H1 (cell line): ENCODE measurements at regions not wholly inside any gene's neighbourhood (a gene's known extent, or its start where the extent isn't known, plus 50 kb on each side); places are given as distances from the start of the nearest gene placed in this dataset.

Source experiments
- CTCF ChIA-PET: fragments of 300-600 bp; sonication (Branson Sonifier 250); formaldehyde crosslinking; loops from one replicate; lab custom pipeline; 2021; ENCODE audit not compliant: partially characterized antibody; lab: Charles Lee
- POLR2A ChIA-PET: fragments of 300-600 bp; sonication (Branson Sonifier 250); formaldehyde crosslinking; loops from one replicate; lab custom pipeline; 2021; ENCODE audit warnings: inconsistent platforms; ENCODE audit not compliant: partially characterized antibody; lab: Charles Lee
- DNase-seq, 2 experiments: peaks; one replicate each; pipeline versions ENCODE4 v3.0.0 to v3.0.0-alpha.2; 2010 to 2022; ENCODE audit warnings: low spot score in 2 of 2, low read depth in 1 of 2, mixed read lengths in 1 of 2
- FAIRE-seq: peaks from 2 replicates; lab custom pipeline; 2011; peaks lifted over from hg19 to GRCh38; lab: Jason Lieb, UNC
- H2AFZ ChIP-seq: 2 replicates; pipeline ENCODE4 v1.8.1; 2012; ENCODE audit warnings: low read length, inconsistent platforms
- H2AK5ac ChIP-seq: 2 replicates; pipeline ENCODE4 v1.6.1; 2013; ENCODE audit warnings: low read depth, low read length
- H2BK120ac ChIP-seq: replicated peaks from 2 replicates; pipeline ENCODE3; 2013; ENCODE audit warnings: low read depth, low read length, inconsistent platforms
- H2BK12ac ChIP-seq: 2 replicates; pipeline ENCODE4 v1.6.1; 2013; ENCODE audit warnings: low read depth, low read length
- H2BK15ac ChIP-seq: 2 replicates; pipeline ENCODE4 v1.6.1; 2013; ENCODE audit warnings: low read length
- H2BK20ac ChIP-seq: 2 replicates; pipeline ENCODE4 v1.6.1; 2013; ENCODE audit warnings: low read length
- H2BK5ac ChIP-seq: 2 replicates; pipeline ENCODE4 v1.6.1; 2013; ENCODE audit warnings: low read depth, low read length
- H3K14ac ChIP-seq: 2 replicates; pipeline ENCODE4 v1.6.1; 2013; ENCODE audit warnings: inconsistent platforms; ENCODE audit not compliant: insufficient read length
- H3K18ac ChIP-seq: 2 replicates; pipeline ENCODE4 v1.6.1; 2013; ENCODE audit warnings: low read length; ENCODE audit errors: extremely low read depth
- H3K23ac ChIP-seq: 2 replicates; pipeline ENCODE4 v1.6.1; 2013; ENCODE audit warnings: inconsistent platforms; ENCODE audit not compliant: insufficient read length
- H3K23me2 ChIP-seq: 2 replicates; pipeline ENCODE4 v1.6.1; 2013; ENCODE audit warnings: low read depth, low read length
- H3K27ac ChIP-seq: 2 replicates; pipeline ENCODE4 v1.6.1; 2011; ENCODE audit warnings: low read depth, low read length, inconsistent platforms
- H3K27me3 ChIP-seq, 4 experiments: replicated peaks in 1 of 4; 1 replicate in 1 of 4; 2 replicates in 3 of 4; pipeline versions ENCODE4 v1.6.1 to v1.8.1; 2011 to 2013; ENCODE audit warnings: low read length in 3 of 4, mild to moderate bottlenecking in 3 of 4, inconsistent platforms in 2 of 4, mixed read lengths in 2 of 4, moderate library complexity in 1 of 4; ENCODE audit not compliant: control insufficient read depth in 3 of 4, insufficient read depth in 3 of 4; ENCODE audit errors: extremely low read depth in 1 of 4
- H3K36me3 ChIP-seq, 4 experiments: 2 replicates each; pipeline versions ENCODE4 v1.6.1 to v1.8.1; 2011 to 2013; ENCODE audit warnings: mild to moderate bottlenecking in 4 of 4, low read length in 3 of 4, moderate library complexity in 2 of 4, control low read depth in 1 of 4, inconsistent platforms in 1 of 4; ENCODE audit not compliant: insufficient read depth in 4 of 4, control insufficient read depth in 2 of 4
- H3K4ac ChIP-seq: replicated peaks from 2 replicates; pipeline ENCODE3; 2013; ENCODE audit warnings: low read length, low read depth, mixed read lengths, inconsistent platforms; ENCODE audit not compliant: insufficient read length
- H3K4me1 ChIP-seq, 4 experiments: replicated peaks in 1 of 4; 1 replicate in 1 of 4; 2 replicates in 3 of 4; pipeline versions ENCODE4 v1.6.1 to v1.8.1; 2011 to 2013; ENCODE audit warnings: low read length in 3 of 4, inconsistent platforms in 2 of 4, mixed read lengths in 1 of 4; ENCODE audit not compliant: insufficient read depth in 4 of 4, control insufficient read depth in 3 of 4
- H3K4me2 ChIP-seq, 2 experiments: 2 replicates each; pipeline versions ENCODE4 v1.6.1 to v1.8.1; 2011 to 2013; ENCODE audit warnings: low read depth in 2 of 2, low read length in 2 of 2, control low read depth in 1 of 2, inconsistent platforms in 1 of 2, mild to moderate bottlenecking in 1 of 2; ENCODE audit not compliant: insufficient read depth in 1 of 2
- H3K4me3 ChIP-seq, 4 experiments: fragments of 200-600, 300-600 bp in 1 of 4; sonication (generic), shearing (Covaris generic), sonication (Bioruptor Twin) in 1 of 4; 2 replicates each; pipeline versions ENCODE4 v1.5.1 to v1.8.1; 2011 to 2016; ENCODE audit warnings: low read length in 4 of 4, low read depth in 3 of 4, control low read depth in 2 of 4, inconsistent platforms in 2 of 4, mild to moderate bottlenecking in 2 of 4, mixed read lengths in 1 of 4, moderate library complexity in 1 of 4; ENCODE audit not compliant: insufficient read depth in 2 of 4; ENCODE audit errors: extremely low read depth in 1 of 4
- H3K56ac ChIP-seq: replicated peaks from 2 replicates; pipeline ENCODE3; 2013; ENCODE audit warnings: low read depth, mild to moderate bottlenecking, mixed read lengths, low read length, inconsistent platforms; ENCODE audit not compliant: insufficient read length
- H3K79me1 ChIP-seq: 2 replicates; pipeline ENCODE4 v1.6.1; 2013; ENCODE audit warnings: low read depth, low read length, control low read depth
- H3K79me2 ChIP-seq, 2 experiments: 2 replicates each; pipeline versions ENCODE4 v1.6.1 to v1.8.1; 2012 to 2013; ENCODE audit warnings: low read length in 2 of 2, mild to moderate bottlenecking in 2 of 2, inconsistent platforms in 1 of 2; ENCODE audit not compliant: insufficient read depth in 2 of 2, control insufficient read depth in 1 of 2
- H3K9ac ChIP-seq, 4 experiments: replicated peaks in 1 of 4; 1 replicate in 1 of 4; 2 replicates in 3 of 4; pipeline versions ENCODE4 v1.6.1 to v1.8.1; 2011 to 2013; ENCODE audit warnings: low read depth in 3 of 4, low read length in 3 of 4, control low read depth in 2 of 4, mild to moderate bottlenecking in 2 of 4, moderate library complexity in 2 of 4, inconsistent platforms in 1 of 4; ENCODE audit errors: extremely low read depth in 1 of 4
- H3K9me3 ChIP-seq, 2 experiments: 2 replicates each; pipeline versions ENCODE4 v1.6.1 to v1.8.1; 2012 to 2013; ENCODE audit warnings: mild to moderate bottlenecking in 2 of 2, moderate library complexity in 2 of 2, control low read depth in 1 of 2, inconsistent platforms in 1 of 2, low read depth in 1 of 2, low read length in 1 of 2, mixed read lengths in 1 of 2; ENCODE audit not compliant: insufficient read depth in 2 of 2
- H4K20me1 ChIP-seq, 2 experiments: replicated peaks in 1 of 2; 2 replicates each; pipeline versions ENCODE3 to v1.8.1; 2011 to 2013; ENCODE audit warnings: inconsistent platforms in 2 of 2, low read length in 2 of 2, mild to moderate bottlenecking in 1 of 2; ENCODE audit not compliant: insufficient read depth in 2 of 2, control insufficient read depth in 1 of 2
- H4K5ac ChIP-seq: 2 replicates; pipeline ENCODE4 v1.6.1; 2013; ENCODE audit warnings: low read length, low read depth, mixed read lengths, inconsistent platforms; ENCODE audit not compliant: insufficient read length
- H4K8ac ChIP-seq: 2 replicates; pipeline ENCODE4 v1.8.0; 2013; ENCODE audit warnings: mild to moderate bottlenecking, moderate library complexity, low read length, inconsistent platforms; ENCODE audit not compliant: insufficient read depth; ENCODE audit errors: extremely low read depth
- H4K91ac ChIP-seq: replicated peaks from 2 replicates; pipeline ENCODE3; 2013; ENCODE audit warnings: low read length, mixed read lengths, inconsistent platforms; ENCODE audit not compliant: insufficient read length
- BRCA1 ChIP-seq: IDR thresholded peaks from 2 replicates; pipeline ENCODE4 v1.6.1; 2012; ENCODE audit warnings: low read depth, low read length, improper control_type of control experiment
- CBX5 ChIP-seq: fragments of 300-800, 300-1000 bp; sonication (generic); IDR thresholded peaks from 2 replicates; pipeline ENCODE4 v1.7.1; 2016; ENCODE audit warnings: antibody characterized with exemption, low read length, low read depth
- CBX8 ChIP-seq: fragments of 300-800, 300-1000 bp; sonication (generic); IDR thresholded peaks from 2 replicates; pipeline ENCODE4 v1.7.1; 2016; ENCODE audit warnings: low read depth, low read length, borderline replicate concordance
- CTBP2 ChIP-seq: IDR thresholded peaks from 2 replicates; pipeline ENCODE4 v1.7.0; 2011; ENCODE audit warnings: borderline replicate concordance, mild to moderate bottlenecking, moderate library complexity, mixed read lengths, low read length; ENCODE audit not compliant: insufficient read depth, insufficient read length
- FOSL1 ChIP-seq: IDR thresholded peaks from 2 replicates; pipeline ENCODE4 v1.6.1; 2011; ENCODE audit warnings: mild to moderate bottlenecking, low read depth, low read length, moderate library complexity; ENCODE audit not compliant: insufficient read depth
- MAFK ChIP-seq: IDR thresholded peaks from 2 replicates; pipeline ENCODE4 v1.6.1; 2012; ENCODE audit warnings: low read depth, mild to moderate bottlenecking, improper control_type of control experiment, low read length
- POLR2AphosphoS5 ChIP-seq: IDR thresholded peaks from 2 replicates; pipeline ENCODE4 v1.6.1; 2011; ENCODE audit warnings: low read depth, low read length
- TEAD4 ChIP-seq: IDR thresholded peaks from 2 replicates; pipeline ENCODE4 v1.6.1; 2012; ENCODE audit warnings: low read depth, low read length, inconsistent platforms, mixed read lengths
- WGBS, 2 experiments: shearing (Covaris generic) in 1 of 2; methylation state at CpG; one replicate each; pipeline versions ENCODE4 v1.1.6 to v1.1.7; 2013 to 2015; ENCODE audit warnings: low lambda C conversion rate in 2 of 2, mixed read lengths in 2 of 2, inconsistent platforms in 1 of 2, low coverage in 1 of 2, missing lambda C conversion rate in 1 of 2; ENCODE audit not compliant: insufficient replicate concordance in 2 of 2, insufficient coverage in 1 of 2, insufficient read length in 1 of 2; ENCODE audit errors: extremely low coverage in 1 of 2, missing lambda C conversion rate in 1 of 2; 5-methylcytosine and 5-hydroxymethylcytosine counted together
- TF ChIP-seq, protein P1 (sequence below): IDR thresholded peaks from 2 replicates; pipeline ENCODE4 v1.6.1; 2011; ENCODE audit warnings: low read depth, mild to moderate bottlenecking, low read length; ENCODE audit not compliant: insufficient read depth
- TF ChIP-seq, protein P2 (sequence below): IDR thresholded peaks from 2 replicates; pipeline ENCODE4 v1.6.1; 2012; ENCODE audit warnings: low read length, inconsistent platforms

DNA sequence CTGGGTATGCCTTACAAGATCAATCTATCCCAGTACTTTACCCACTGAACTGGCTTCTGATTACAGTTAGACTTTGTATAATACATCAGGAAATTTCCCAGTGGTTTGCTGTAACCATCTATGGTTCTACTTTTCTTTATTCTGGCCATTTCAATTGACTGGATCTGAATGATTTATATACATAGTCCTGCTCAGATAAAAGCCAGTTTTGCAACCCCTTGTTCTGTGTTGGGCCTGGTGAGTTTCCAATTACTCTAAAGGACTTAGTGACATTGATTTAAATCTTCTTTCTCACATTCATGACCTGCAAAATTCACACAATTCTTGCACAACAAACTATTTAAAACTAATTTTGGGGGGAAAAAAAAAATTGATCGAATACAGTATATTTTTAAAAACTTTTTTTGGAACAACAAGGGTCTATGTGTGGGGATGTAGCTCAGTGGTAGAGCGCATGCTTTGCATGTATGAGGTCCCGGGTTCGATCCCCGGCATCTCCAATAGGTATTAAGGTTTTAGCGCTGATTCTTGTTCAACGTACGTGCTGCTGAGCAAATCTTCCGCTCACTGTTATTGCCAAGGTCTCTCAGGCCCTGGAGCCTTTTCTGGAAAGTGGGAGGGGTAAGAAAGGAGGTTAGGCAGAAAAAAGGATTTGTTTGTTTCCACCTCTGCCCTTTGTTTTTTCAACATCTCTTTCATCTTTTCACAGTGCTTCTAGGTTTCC is 117.5 kb downstream of the GPX5 start:
- Histone ChIP-seq H3K18ac (no peak overlapping the region; the same call in 1 of the 2 replicates), H2BK12ac (no peak overlapping the region), H3K79me1 (no peaks in the 10 kb centered on the region), H3K27me3 (no peaks in the 10 kb centered on the region), H3K56ac (no peak overlapping the region), H3K23ac (no peak overlapping the region), H3K23me2 (peaks cover 2% of the 10 kb centered on the region; the same call in 1 of the 2 replicates), H3K27ac (no peak overlapping the region), H2AK5ac (no peak overlapping the region), H4K20me1 (no peaks in the 10 kb centered on the region), H3K36me3 (no peaks in the 10 kb centered on the region; a peak in 1 of 8 replicates), H4K8ac (no peak overlapping the region), H4K5ac (no peak overlapping the region), H3K4me3 (peak overlapping the region; percentile 31 to 62 (median 45); a peak in 7 of 8 replicates), H2BK5ac (no peak overlapping the region), H3K9me3 (peaks cover 0 to 7% of the 10 kb centered on the region in 2 experiments; a peak in 1 of 4 replicates), H3K4me1 (no peaks in the 10 kb centered on the region), H3K4me2 (peak overlapping the region; percentile 66 to 68), H3K9ac (no peak overlapping the region), H3K14ac (no peak overlapping the region), H3K4ac (no peak overlapping the region), H2AFZ (no peak overlapping the region), H4K91ac (no peak overlapping the region), H2BK20ac (no peak overlapping the region), H2BK15ac (0 out of 2 replicates have a peak overlapping the region, but pooled peaks have one; percentile 72), H2BK120ac (no peak overlapping the region), H3K79me2 (no peaks in the 10 kb centered on the region)
- ChIA-PET POLR2A (interaction anchor here (1.0 kb wide), 1 partner anchor 9 kb away, joined by 6 read pairs; no protein-coding TSS in a partner anchor), CTCF (no interaction called here)
- peak; percentile 70 to 83 for DNase-seq
- FAIRE-seq = peak; percentile 87
- WGBS, 2 experiments = 5% methylated on average over 9 of the region's 9 CpGs; no CpG with 5 or more reads in 1 of the 2 experiments
- TF ChIP-seq CBX5 (no peak), CTBP2 (no peak), POLR2AphosphoS5 (no peak), FOSL1 (no peak), BRCA1 (no peak), TEAD4 (0 out of 2 replicates have a peak, but pooled peaks have one; percentile 27), MAFK (peak; percentile 20; the same call in 1 of the 2 replicates), CBX8 (no peak)
- TF ChIP-seq, protein P1, sequence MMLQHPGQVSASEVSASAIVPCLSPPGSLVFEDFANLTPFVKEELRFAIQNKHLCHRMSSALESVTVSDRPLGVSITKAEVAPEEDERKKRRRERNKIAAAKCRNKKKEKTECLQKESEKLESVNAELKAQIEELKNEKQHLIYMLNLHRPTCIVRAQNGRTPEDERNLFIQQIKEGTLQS = no peak
- TF ChIP-seq, protein P2, sequence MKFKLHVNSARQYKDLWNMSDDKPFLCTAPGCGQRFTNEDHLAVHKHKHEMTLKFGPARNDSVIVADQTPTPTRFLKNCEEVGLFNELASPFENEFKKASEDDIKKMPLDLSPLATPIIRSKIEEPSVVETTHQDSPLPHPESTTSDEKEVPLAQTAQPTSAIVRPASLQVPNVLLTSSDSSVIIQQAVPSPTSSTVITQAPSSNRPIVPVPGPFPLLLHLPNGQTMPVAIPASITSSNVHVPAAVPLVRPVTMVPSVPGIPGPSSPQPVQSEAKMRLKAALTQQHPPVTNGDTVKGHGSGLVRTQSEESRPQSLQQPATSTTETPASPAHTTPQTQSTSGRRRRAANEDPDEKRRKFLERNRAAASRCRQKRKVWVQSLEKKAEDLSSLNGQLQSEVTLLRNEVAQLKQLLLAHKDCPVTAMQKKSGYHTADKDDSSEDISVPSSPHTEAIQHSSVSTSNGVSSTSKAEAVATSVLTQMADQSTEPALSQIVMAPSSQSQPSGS = no peak
